Thyroid gland (tissue), 4 donors: ENCODE measurements at regions not wholly inside any gene's neighbourhood (a gene's known extent, or its start where the extent isn't known, plus 50 kb on each side); places are given as distances from the start of the nearest gene placed in this dataset.

Experiments
- DNase-seq, 2 donors: peaks; one replicate each; pipeline ENCODE4 v3.0.0-alpha.2; 2019
- H3K27ac ChIP-seq, 3 donors: fragments of 200-600 bp; sonication (generic); 1 replicate in 2 of 3; 2 replicates in 1 of 3; pipeline ENCODE4 v1.5.1; 2016 to 2019; ENCODE audit warnings: mild to moderate bottlenecking in 1 of 3, moderate library complexity in 1 of 3
- H3K27me3 ChIP-seq: fragments of 200-600 bp; sonication (generic); one replicate; pipeline ENCODE4 v1.5.1; 2019
- H3K36me3 ChIP-seq, 2 donors: fragments of 200-600 bp; sonication (generic); one replicate each; pipeline ENCODE4 v1.5.1; 2016 to 2019
- H3K4me1 ChIP-seq, 2 donors: fragments of 200-600 bp; sonication (generic); one replicate each; pipeline ENCODE4 v1.5.1; 2017 to 2019
- H3K4me3 ChIP-seq, 3 donors: fragments of 200-600 bp; sonication (generic); replicated peaks in 1 of 3; 1 replicate in 2 of 3; 2 replicates in 1 of 3; pipeline ENCODE4 v1.5.1; 2016; ENCODE audit warnings: mild to moderate bottlenecking in 1 of 3
- H3K9me3 ChIP-seq: fragments of 200-600 bp; sonication (generic); one replicate; pipeline ENCODE4 v1.5.1; 2017
- POLR2A ChIP-seq, 2 donors: fragments of 450-650 bp; IDR thresholded peaks; one replicate each; pipeline ENCODE4 v1.6.1; 2017; ENCODE audit warnings: antibody characterized with exemption in 2 of 2, mild to moderate bottlenecking in 2 of 2, moderate library complexity in 1 of 2
- WGBS, 2 donors: methylation state at CpG; one replicate each; pipeline ENCODE4 v1.1.5; 2017; 5-methylcytosine and 5-hydroxymethylcytosine counted together
- intact Hi-C: fragments of 100-400 bp; cut with DNase I; formaldehyde crosslinking; loops from one replicate; pipeline ENCODE4 v1.15.1; 2023
- TF ChIP-seq, protein P1 (sequence below), 6 experiments: fragments of 200-600 bp in 3 of 6; fragments of 450-650 bp in 3 of 6; sonication (generic) in 3 of 6; IDR thresholded peaks; one replicate each; pipeline ENCODE4 v1.5.1; 2016 to 2019; ENCODE audit warnings: antibody characterized with exemption in 6 of 6, mild to moderate bottlenecking in 2 of 6, inconsistent platforms in 1 of 6, moderate library complexity in 1 of 6

DNA sequence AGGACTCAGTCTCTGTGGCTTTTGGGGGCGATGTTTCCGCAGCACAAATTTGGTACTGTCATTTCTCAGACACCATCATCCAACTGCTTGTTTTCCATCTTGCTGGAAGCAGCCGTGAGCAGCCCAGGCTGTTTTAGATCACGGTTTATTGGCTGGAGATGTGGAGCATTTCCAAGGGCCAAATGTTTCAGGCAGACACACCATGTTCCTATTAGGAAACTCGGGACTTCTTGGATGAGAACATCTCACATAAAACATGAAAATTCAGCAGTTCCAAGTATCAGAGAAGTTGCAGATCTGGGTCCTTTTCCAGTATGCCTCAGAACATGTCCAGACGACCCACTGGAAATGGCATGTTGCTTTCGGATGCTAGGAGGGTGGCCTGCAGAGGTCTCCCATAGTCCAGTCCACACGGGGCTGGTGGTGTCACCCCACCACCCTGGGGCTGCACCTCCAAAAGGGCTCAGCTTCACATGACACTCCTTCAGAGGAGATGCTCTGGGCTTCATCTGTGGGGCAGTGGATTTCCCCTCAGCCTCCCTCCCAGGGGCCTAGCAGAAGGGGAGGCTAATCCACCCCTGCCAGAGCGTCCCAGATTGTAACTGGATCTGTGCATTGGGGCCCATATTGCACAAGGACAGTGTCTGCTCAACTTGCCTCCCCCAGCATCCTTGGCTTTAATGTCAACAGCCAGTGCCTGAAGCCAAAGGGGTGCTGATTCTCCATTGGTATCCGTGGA, 176.3 kb downstream of the SCP2D1 start:
- H3K27ac ChIP-seq: peak overlapping the region in 1 of 3 donors; percentile 30
- DNase-seq: no peak
- H3K4me1 ChIP-seq: no peaks in the 10 kb centered on the region
- H3K36me3 ChIP-seq: no peaks in the 10 kb centered on the region
- no peak overlapping the region for H3K4me3 ChIP-seq
- intact Hi-C loops: no loop called here
- no peak for TF ChIP-seq POLR2A (IDR thresholded peaks at IDR 0.05)
- TF ChIP-seq, protein P1, sequence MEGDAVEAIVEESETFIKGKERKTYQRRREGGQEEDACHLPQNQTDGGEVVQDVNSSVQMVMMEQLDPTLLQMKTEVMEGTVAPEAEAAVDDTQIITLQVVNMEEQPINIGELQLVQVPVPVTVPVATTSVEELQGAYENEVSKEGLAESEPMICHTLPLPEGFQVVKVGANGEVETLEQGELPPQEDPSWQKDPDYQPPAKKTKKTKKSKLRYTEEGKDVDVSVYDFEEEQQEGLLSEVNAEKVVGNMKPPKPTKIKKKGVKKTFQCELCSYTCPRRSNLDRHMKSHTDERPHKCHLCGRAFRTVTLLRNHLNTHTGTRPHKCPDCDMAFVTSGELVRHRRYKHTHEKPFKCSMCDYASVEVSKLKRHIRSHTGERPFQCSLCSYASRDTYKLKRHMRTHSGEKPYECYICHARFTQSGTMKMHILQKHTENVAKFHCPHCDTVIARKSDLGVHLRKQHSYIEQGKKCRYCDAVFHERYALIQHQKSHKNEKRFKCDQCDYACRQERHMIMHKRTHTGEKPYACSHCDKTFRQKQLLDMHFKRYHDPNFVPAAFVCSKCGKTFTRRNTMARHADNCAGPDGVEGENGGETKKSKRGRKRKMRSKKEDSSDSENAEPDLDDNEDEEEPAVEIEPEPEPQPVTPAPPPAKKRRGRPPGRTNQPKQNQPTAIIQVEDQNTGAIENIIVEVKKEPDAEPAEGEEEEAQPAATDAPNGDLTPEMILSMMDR (IDR thresholded peaks at IDR 0.05): no peak
- H3K9me3 ChIP-seq: no peaks in the 10 kb centered on the region
- WGBS, 2 donors: 77 to 82% methylated on average over 10 of the region's 10 CpGs
- no peaks in the 10 kb centered on the region for H3K27me3 ChIP-seq

DNA sequence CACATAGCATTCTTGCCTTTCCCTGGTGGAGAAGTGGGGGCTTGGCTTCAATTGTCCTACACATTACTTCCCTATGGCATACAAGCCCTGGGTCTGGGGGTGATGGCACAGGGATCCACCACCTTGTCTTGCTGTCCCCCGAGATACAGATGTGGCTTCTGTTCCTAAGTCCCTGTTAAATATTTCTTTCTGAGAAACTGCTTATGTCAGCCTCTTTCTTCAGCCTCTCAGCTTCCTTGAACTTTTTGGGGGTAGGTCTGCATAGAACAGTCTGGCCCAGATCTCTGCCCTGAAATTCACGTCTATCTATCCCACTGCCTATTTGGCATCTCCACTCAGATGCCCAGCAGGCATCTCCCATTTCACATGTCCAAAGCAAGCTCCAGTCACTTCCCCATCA, 177.4 kb downstream of the SCP2D1 start:
- Histone ChIP-seq H3K27ac (no peak overlapping the region), H3K4me1 (no peaks in the 10 kb centered on the region), H3K9me3 (no peaks in the 10 kb centered on the region), H3K4me3 (no peak overlapping the region), H3K36me3 (no peaks in the 10 kb centered on the region), H3K27me3 (no peaks in the 10 kb centered on the region)
- TF ChIP-seq, protein P1 (IDR thresholded peaks at IDR 0.05): no peak
- TF ChIP-seq POLR2A (IDR thresholded peaks at IDR 0.05): no peak
- intact Hi-C loops: no loop called here
- WGBS, 2 donors: 78 to 91% methylated on average over 2 of the region's 2 CpGs
- no peak for DNase-seq

DNA sequence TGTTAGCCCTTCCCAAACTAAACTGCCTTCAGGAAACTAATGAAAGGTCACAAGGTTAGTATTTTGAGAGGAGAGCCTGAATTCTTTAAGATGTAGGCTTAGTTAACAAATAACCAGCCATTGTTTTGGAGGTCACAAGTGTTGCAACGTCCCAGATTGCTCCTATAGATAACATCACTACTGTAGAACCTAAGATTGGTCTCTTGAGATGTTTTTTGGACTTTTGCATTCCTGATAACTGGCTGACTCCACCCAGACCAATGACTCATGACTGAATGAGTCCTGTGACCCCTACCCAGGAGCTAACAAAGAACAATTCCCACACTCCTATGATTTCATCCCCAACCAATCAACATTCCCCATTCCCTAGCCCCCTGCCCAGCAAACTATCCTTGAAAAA, 178.8 kb downstream of the SCP2D1 start:
- H3K4me3 ChIP-seq: no peak overlapping the region
- no peaks in the 10 kb centered on the region for H3K27me3 ChIP-seq
- TF ChIP-seq, protein P1 (IDR thresholded peaks at IDR 0.05): no peak
- no peak for TF ChIP-seq POLR2A (IDR thresholded peaks at IDR 0.05)
- WGBS, 2 donors: 23 to 35% methylated on average over 1 of the region's 1 CpG
- H3K36me3 ChIP-seq: no peaks in the 10 kb centered on the region
- no peaks in the 10 kb centered on the region for H3K4me1 ChIP-seq
- no peak for DNase-seq
- H3K27ac ChIP-seq: no peak overlapping the region
- intact Hi-C loops: no loop called here
- H3K9me3 ChIP-seq: no peaks in the 10 kb centered on the region

DNA sequence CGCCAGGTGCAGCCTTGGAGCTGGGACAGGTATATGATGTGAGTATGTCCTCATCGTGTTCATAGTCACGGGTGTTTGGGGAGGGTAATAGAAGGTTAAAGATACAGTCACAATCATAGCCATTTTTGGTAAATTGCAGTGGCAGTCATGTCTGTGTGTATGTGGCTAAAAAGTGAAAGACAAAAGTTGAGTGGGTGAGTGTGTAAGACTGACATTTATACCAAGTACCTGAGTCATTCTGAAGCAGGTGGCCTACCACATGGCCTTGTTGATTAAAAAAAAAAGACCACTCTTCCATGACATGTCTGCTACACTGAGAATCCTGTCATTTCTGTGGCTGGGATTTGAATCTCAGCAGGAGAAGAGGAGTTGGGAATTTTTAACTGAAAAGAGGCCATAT, 181.9 kb downstream of the SCP2D1 start:
- Histone ChIP-seq H3K9me3 (no peaks in the 10 kb centered on the region), H3K27ac (no peak overlapping the region), H3K27me3 (no peaks in the 10 kb centered on the region), H3K4me1 (no peaks in the 10 kb centered on the region), H3K4me3 (no peak overlapping the region), H3K36me3 (no peaks in the 10 kb centered on the region)
- DNase-seq: no peak
- TF ChIP-seq, protein P1 (IDR thresholded peaks at IDR 0.05): no peak
- no peak for TF ChIP-seq POLR2A (IDR thresholded peaks at IDR 0.05)
- intact Hi-C loops: no loop called here
- WGBS, 2 donors: 89 to 93% methylated on average over 3 of the region's 3 CpGs

DNA sequence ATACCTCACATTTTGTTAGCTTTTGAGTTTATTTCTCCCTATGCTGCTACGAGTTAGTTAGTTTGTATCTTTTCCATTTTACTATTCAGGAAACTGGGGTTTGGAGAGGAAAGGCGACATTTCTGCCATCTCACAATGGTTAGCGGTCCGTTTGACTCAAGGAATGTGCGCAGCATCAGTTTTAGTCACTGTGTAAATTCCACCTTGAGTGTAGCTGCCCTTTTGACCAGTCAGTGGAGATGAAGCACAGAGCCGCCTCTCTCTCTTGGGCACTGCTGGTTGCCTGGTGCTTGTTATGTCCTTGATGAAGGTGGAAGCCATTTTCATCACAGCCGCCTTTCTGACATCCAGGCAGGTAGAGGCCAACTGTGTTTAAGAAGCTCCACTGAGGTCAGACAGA, 185.5 kb downstream of the SCP2D1 start:
- 89 to 91% methylated on average over 7 of the region's 7 CpGs for WGBS, 2 donors
- Histone ChIP-seq H3K36me3 (no peaks in the 10 kb centered on the region), H3K4me3 (no peak overlapping the region), H3K4me1 (no peaks in the 10 kb centered on the region), H3K9me3 (no peaks in the 10 kb centered on the region), H3K27me3 (no peaks in the 10 kb centered on the region), H3K27ac (no peak overlapping the region)
- TF ChIP-seq, protein P1 (IDR thresholded peaks at IDR 0.05): no peak
- TF ChIP-seq POLR2A (IDR thresholded peaks at IDR 0.05): no peak
- intact Hi-C loops: no loop called here
- no peak for DNase-seq
